Panc1 (cell line): ENCODE measurements at regions not wholly inside any gene's neighbourhood (a gene's known extent, or its start where the extent isn't known, plus 50 kb on each side); places are given as distances from the start of the nearest gene placed in this dataset.

Experiments used
- POLR2AphosphoS5 ChIP-seq: IDR thresholded peaks from 2 replicates; pipeline ENCODE4 v1.6.1; 2012; ENCODE audit warnings: mild to moderate bottlenecking, low read depth, low read length, moderate library complexity
- TF ChIP-seq, protein P1 (sequence below): fragments of 450-650 bp; IDR thresholded peaks from 2 replicates; pipeline ENCODE4 v1.5.1; 2017; ENCODE audit warnings: mild to moderate bottlenecking
- TF ChIP-seq, protein P2 (sequence below), 2 experiments: IDR thresholded peaks; 2 replicates each; pipeline ENCODE4 v1.6.1; 2011 to 2012; ENCODE audit warnings: low read depth in 2 of 2, control low read depth in 1 of 2, low read length in 1 of 2, mild to moderate bottlenecking in 1 of 2, moderate library complexity in 1 of 2; ENCODE audit not compliant: insufficient read depth in 1 of 2

DNA sequence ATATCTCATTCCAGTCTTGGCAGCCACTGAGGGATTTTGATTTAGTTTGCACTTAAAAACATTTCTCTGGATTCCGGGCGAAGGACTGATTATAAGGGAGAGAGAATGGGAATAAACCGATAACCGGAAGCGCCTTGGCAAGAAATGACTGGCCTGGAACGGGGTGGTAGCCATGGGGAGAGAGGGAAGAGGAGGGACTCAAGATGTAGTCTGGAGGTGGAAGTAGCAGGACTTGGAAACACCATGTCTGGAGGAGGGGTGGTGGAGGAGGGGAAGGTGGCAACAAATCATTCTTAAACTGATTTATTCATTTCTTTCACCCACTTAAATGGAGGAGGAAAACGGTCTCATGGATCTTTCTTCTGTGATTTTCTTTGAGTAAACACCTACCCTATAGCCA is 238.1 kb downstream of the REEP3 start:
- TF ChIP-seq, protein P1, sequence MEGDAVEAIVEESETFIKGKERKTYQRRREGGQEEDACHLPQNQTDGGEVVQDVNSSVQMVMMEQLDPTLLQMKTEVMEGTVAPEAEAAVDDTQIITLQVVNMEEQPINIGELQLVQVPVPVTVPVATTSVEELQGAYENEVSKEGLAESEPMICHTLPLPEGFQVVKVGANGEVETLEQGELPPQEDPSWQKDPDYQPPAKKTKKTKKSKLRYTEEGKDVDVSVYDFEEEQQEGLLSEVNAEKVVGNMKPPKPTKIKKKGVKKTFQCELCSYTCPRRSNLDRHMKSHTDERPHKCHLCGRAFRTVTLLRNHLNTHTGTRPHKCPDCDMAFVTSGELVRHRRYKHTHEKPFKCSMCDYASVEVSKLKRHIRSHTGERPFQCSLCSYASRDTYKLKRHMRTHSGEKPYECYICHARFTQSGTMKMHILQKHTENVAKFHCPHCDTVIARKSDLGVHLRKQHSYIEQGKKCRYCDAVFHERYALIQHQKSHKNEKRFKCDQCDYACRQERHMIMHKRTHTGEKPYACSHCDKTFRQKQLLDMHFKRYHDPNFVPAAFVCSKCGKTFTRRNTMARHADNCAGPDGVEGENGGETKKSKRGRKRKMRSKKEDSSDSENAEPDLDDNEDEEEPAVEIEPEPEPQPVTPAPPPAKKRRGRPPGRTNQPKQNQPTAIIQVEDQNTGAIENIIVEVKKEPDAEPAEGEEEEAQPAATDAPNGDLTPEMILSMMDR: no peak
- no peak for TF ChIP-seq POLR2AphosphoS5
- TF ChIP-seq, protein P2, sequence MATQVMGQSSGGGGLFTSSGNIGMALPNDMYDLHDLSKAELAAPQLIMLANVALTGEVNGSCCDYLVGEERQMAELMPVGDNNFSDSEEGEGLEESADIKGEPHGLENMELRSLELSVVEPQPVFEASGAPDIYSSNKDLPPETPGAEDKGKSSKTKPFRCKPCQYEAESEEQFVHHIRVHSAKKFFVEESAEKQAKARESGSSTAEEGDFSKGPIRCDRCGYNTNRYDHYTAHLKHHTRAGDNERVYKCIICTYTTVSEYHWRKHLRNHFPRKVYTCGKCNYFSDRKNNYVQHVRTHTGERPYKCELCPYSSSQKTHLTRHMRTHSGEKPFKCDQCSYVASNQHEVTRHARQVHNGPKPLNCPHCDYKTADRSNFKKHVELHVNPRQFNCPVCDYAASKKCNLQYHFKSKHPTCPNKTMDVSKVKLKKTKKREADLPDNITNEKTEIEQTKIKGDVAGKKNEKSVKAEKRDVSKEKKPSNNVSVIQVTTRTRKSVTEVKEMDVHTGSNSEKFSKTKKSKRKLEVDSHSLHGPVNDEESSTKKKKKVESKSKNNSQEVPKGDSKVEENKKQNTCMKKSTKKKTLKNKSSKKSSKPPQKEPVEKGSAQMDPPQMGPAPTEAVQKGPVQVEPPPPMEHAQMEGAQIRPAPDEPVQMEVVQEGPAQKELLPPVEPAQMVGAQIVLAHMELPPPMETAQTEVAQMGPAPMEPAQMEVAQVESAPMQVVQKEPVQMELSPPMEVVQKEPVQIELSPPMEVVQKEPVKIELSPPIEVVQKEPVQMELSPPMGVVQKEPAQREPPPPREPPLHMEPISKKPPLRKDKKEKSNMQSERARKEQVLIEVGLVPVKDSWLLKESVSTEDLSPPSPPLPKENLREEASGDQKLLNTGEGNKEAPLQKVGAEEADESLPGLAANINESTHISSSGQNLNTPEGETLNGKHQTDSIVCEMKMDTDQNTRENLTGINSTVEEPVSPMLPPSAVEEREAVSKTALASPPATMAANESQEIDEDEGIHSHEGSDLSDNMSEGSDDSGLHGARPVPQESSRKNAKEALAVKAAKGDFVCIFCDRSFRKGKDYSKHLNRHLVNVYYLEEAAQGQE (IDR thresholded peaks at IDR 0.05; ENCODE audit: insufficient read depth in 1 of 2, low read depth in 2 of 2, low read length in 1 of 2): no peak
